ENCODE measurements at regions not wholly inside any gene's neighbourhood (a gene's known extent, or its start where the extent isn't known, plus 50 kb on each side); places are given as distances from the start of the nearest gene placed in this dataset.

DNA sequence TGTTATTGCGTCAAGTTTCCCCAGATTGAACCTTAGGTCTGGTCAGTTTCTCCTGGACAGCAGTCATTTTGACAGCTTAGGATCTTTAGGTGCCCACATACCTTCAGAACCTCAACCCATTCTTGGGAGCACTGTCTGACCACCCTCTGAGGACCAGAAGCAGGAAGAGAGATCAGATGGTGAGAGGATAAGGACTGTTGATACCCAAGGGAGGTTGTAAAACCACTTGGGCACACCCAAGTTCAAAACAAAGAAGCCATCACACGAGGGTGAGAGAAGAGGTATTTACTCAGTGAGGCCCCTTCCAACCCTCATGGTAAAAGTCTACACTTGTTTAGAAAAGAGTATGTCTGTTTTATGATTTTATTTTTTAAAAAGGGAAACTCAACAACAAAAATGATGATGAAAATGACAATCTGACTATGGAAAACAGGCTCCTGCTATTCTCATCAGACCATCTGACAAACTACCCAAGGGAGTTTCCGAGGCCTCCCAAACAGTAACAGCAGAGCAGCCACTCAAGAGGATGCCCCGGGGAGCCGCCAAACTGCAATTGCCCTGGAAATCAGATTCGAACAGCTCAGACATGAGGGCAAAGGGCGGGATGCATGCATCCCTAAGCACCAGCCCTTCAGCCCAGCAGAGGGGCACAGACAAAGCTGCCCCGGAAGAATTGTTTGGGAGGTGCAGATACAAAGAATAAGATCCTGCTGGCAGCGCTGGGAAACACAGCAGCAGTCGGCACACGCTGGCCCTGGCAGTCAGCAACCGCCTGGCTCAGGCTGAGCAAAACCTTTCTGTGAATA, 162.6 kb upstream of the PLEKHG7 start:
- TF ChIP-seq CTCF (IDR thresholded peaks at IDR 0.05) (peak; percentile 33), EZH2phosphoT487 (IDR thresholded peaks at IDR 0.05) (no peak)

Measured in neural progenitor cell (in vitro differentiated cells).